Tibial nerve (tissue), 4 donors: ENCODE measurements at regions not wholly inside any gene's neighbourhood (a gene's known extent, or its start where the extent isn't known, plus 50 kb on each side); places are given as distances from the start of the nearest gene placed in this dataset.
"Not testable (repeated sequence)": the region's sequence is repeated elsewhere in the genome, so short reads cannot be mapped to it uniquely, and the experiment has no call there.

Experiments used
- DNase-seq, 2 donors: peaks; one replicate each; pipeline ENCODE4 v3.0.0-alpha.2; 2019; ENCODE audit warnings: low spot score in 2 of 2
- H3K27ac ChIP-seq, 4 donors: fragments of 200-600 bp; sonication (generic) in 3 of 4; one replicate each; pipeline ENCODE4 v1.5.1; 2017 to 2019; ENCODE audit warnings: mild to moderate bottlenecking in 1 of 4
- H3K27me3 ChIP-seq, 2 donors: fragments of 200-600 bp; sonication (generic) in 1 of 2; one replicate each; pipeline versions ENCODE4 v1.5.1 to v1.6.0; 2017 to 2019
- H3K36me3 ChIP-seq, 3 donors: fragments of 200-600 bp; sonication (generic); one replicate each; pipeline ENCODE4 v1.5.1; 2018 to 2019
- H3K4me1 ChIP-seq, 4 donors: fragments of 200-600 bp; sonication (generic) in 3 of 4; one replicate each; pipeline ENCODE4 v1.5.1; 2017 to 2019
- H3K4me3 ChIP-seq, 4 donors: fragments of 200-600 bp; sonication (generic) in 3 of 4; one replicate each; pipeline ENCODE4 v1.5.1; 2017 to 2019; ENCODE audit warnings: mild to moderate bottlenecking in 1 of 4, moderate library complexity in 1 of 4
- H3K9me3 ChIP-seq, 4 donors: fragments of 200-600 bp; sonication (generic) in 3 of 4; one replicate each; pipeline ENCODE4 v1.5.1; 2017 to 2019
- CTCF ChIP-seq, 5 experiments: fragments of 200-600 bp in 3 of 5; fragments of 450-650 bp in 2 of 5; sonication (generic) in 3 of 5; IDR thresholded peaks; one replicate each; pipeline ENCODE4 v1.5.1; 2016 to 2019; ENCODE audit warnings: antibody characterized with exemption in 5 of 5, mild to moderate bottlenecking in 3 of 5, moderate library complexity in 2 of 5
- EP300 ChIP-seq, 2 donors: sonication (generic); formaldehyde crosslinking; IDR thresholded peaks; one replicate each; pipeline ENCODE4 v1.6.1; 2017; ENCODE audit warnings: antibody characterized with exemption in 2 of 2, mild to moderate bottlenecking in 1 of 2
- POLR2A ChIP-seq, 2 donors: fragments of 450-650 bp; IDR thresholded peaks; one replicate each; pipeline ENCODE4 v1.6.1; 2017; ENCODE audit warnings: antibody characterized with exemption in 2 of 2, mild to moderate bottlenecking in 2 of 2, moderate library complexity in 2 of 2
- WGBS, 2 donors: methylation state at CpG; one replicate each; pipeline ENCODE4 v1.1.5; 2018; 5-methylcytosine and 5-hydroxymethylcytosine counted together

- TF ChIP-seq EP300 (IDR thresholded peaks at IDR 0.05): no peak
- no peak for TF ChIP-seq CTCF (IDR thresholded peaks at IDR 0.05)
These were observed 1304.4 kb upstream of the EYS start for GRCh38 chr6:67011441-67011840.

GRCh38 chr6:67009818-67010217 is 1302.8 kb upstream of the EYS start:
- H3K36me3 ChIP-seq: no peaks in the 10 kb centered on the region
- no peaks in the 10 kb centered on the region for H3K4me1 ChIP-seq
- H3K9me3 ChIP-seq: no peaks in the 10 kb centered on the region
- H3K4me3 ChIP-seq: no peak overlapping the region
- no peaks in the 10 kb centered on the region for H3K27me3 ChIP-seq
- no peak for DNase-seq
- 57 to 69% methylated on average over 8 of the region's 8 CpGs for WGBS, 2 donors
- no peak for TF ChIP-seq POLR2A (IDR thresholded peaks at IDR 0.05)
- TF ChIP-seq EP300 (IDR thresholded peaks at IDR 0.05): no peak
- no peak for TF ChIP-seq CTCF (IDR thresholded peaks at IDR 0.05)
- no peak overlapping the region for H3K27ac ChIP-seq

More at GRCh38 chr6:67011441-67011840, 1304.4 kb upstream of the EYS start:
- no peak overlapping the region for H3K27ac ChIP-seq
- H3K4me3 ChIP-seq: no peak overlapping the region
- 74 to 83% methylated on average over 4 of the region's 4 CpGs for WGBS, 2 donors
- no peaks in the 10 kb centered on the region for H3K9me3 ChIP-seq
- no peaks in the 10 kb centered on the region for H3K36me3 ChIP-seq
- no peaks in the 10 kb centered on the region for H3K4me1 ChIP-seq
- no peak for DNase-seq
- H3K27me3 ChIP-seq: no peaks in the 10 kb centered on the region

- Histone ChIP-seq H3K4me3 (no peak overlapping the region), H3K4me1 (no peaks in the 10 kb centered on the region), H3K27me3 (no peaks in the 10 kb centered on the region), H3K27ac (no peak overlapping the region), H3K36me3 (no peaks in the 10 kb centered on the region), H3K9me3 (no peaks in the 10 kb centered on the region)
- no peak for DNase-seq
- no peak for TF ChIP-seq POLR2A (IDR thresholded peaks at IDR 0.05)
- no peak for TF ChIP-seq EP300 (IDR thresholded peaks at IDR 0.05)
- no peak for TF ChIP-seq CTCF (IDR thresholded peaks at IDR 0.05)
- WGBS, 2 donors: 87 to 88% methylated on average over 3 of the region's 3 CpGs
These were observed 1296.8 kb upstream of the EYS start for GRCh38 chr6:67003844-67004243.

GRCh38 chr6:67000121-67000520 is 1293.1 kb upstream of the EYS start:
- 86 to 90% methylated on average over 2 of the region's 2 CpGs for WGBS, 2 donors
- Histone ChIP-seq H3K4me3 (no peak overlapping the region), H3K36me3 (no peaks in the 10 kb centered on the region), H3K9me3 (peaks cover 0 to 2% (median 0%) of the 10 kb centered on the region in 4 donors), H3K27ac (no peak overlapping the region), H3K4me1 (no peaks in the 10 kb centered on the region), H3K27me3 (no peaks in the 10 kb centered on the region)
- DNase-seq: no peak
- TF ChIP-seq EP300 (IDR thresholded peaks at IDR 0.05) (no peak), POLR2A (IDR thresholded peaks at IDR 0.05) (no peak), CTCF (IDR thresholded peaks at IDR 0.05) (no peak)

GRCh38 chr6:66997579-66997978 is 1290.6 kb upstream of the EYS start:
- H3K27me3 ChIP-seq, H3K27ac ChIP-seq, H3K9me3 ChIP-seq, H3K4me1 ChIP-seq, DNase-seq, H3K4me3 ChIP-seq, H3K36me3 ChIP-seq: not testable (repeated sequence)
- WGBS, 2 donors: 83 to 85% methylated on average over 1 of the region's 1 CpG

GRCh38 chr6:66995669-66996068 is 1288.6 kb upstream of the EYS start:
- TF ChIP-seq POLR2A (IDR thresholded peaks at IDR 0.05): no peak
- no peak for TF ChIP-seq CTCF (IDR thresholded peaks at IDR 0.05)
- TF ChIP-seq EP300 (IDR thresholded peaks at IDR 0.05): no peak
- DNase-seq: no peak
- no peak overlapping the region for H3K27ac ChIP-seq
- no peak overlapping the region for H3K4me3 ChIP-seq
- WGBS, 2 donors: 85 to 90% methylated on average over 1 of the region's 1 CpG
- peaks cover 0 to 6% (median 0%) of the 10 kb centered on the region in 4 donors for H3K9me3 ChIP-seq
- no peaks in the 10 kb centered on the region for H3K27me3 ChIP-seq
- H3K36me3 ChIP-seq: no peaks in the 10 kb centered on the region
- H3K4me1 ChIP-seq: no peaks in the 10 kb centered on the region

GRCh38 chr6:66993708-66994107 is 1286.7 kb upstream of the EYS start:
- not testable (repeated sequence) for DNase-seq, H3K36me3 ChIP-seq, H3K4me1 ChIP-seq, H3K4me3 ChIP-seq, H3K27ac ChIP-seq, H3K27me3 ChIP-seq
- WGBS, 2 donors: 85 to 90% methylated on average over 10 of the region's 10 CpGs
- H3K9me3 ChIP-seq: peaks cover 0 to 16% (median 2%) of the 10 kb centered on the region in 4 donors
